Naive thymus-derived CD8-positive, alpha-beta T cell (primary cell): ENCODE measurements at regions not wholly inside any gene's neighbourhood (a gene's known extent, or its start where the extent isn't known, plus 50 kb on each side); places are given as distances from the start of the nearest gene placed in this dataset.
A peak's percentile ranks its signal among the peaks of the same experiment; 100 is the strongest.

Experiments used
- ATAC-seq, 2 donors: fragments of 150-1000 bp; cut with Tn5 transposase in 1 of 2; sonication (Bioruptor Pico), chemical (Tn5 transposase) in 1 of 2; 1 replicate in 1 of 2; 2 replicates in 1 of 2; pipeline ENCODE4 v1.10.0; 2021; ENCODE audit warnings: mild to moderate bottlenecking in 2 of 2, moderate library complexity in 2 of 2
- POLR2A ChIA-PET: fragments of 350-600 bp; sonication (Branson Sonifier 250); formaldehyde crosslinking; loops from one replicate; lab custom pipeline; 2021; ENCODE audit warnings: antibody characterized with exemption; lab: Charles Lee
- DNase-seq, 10 donors: peaks; one replicate each; pipeline versions ENCODE4 v3.0.0 to v3.0.0-alpha.2; 2020 to 2022
- H3K27ac Mint-ChIP-seq, 10 donors: one replicate each; pipeline ENCODE4 v1.8.0; 2020 to 2022; ENCODE audit warnings: mild to moderate bottlenecking in 10 of 10, mixed read lengths in 10 of 10, moderate library complexity in 4 of 10, inconsistent platforms in 1 of 10
- H3K27me3 Mint-ChIP-seq, 5 donors: one replicate each; pipeline ENCODE4 v1.8.0; 2021 to 2022; ENCODE audit warnings: mixed read lengths in 5 of 5
- H3K36me3 Mint-ChIP-seq, 3 donors: one replicate each; pipeline ENCODE4 v1.8.0; 2020 to 2022; ENCODE audit warnings: mixed read lengths in 3 of 3, mild to moderate bottlenecking in 2 of 3, inconsistent platforms in 1 of 3
- H3K4me1 Mint-ChIP-seq, 4 donors: one replicate each; pipeline ENCODE4 v1.8.0; 2021 to 2022; ENCODE audit warnings: mixed read lengths in 4 of 4
- H3K4me3 Mint-ChIP-seq, 10 donors: one replicate each; pipeline ENCODE4 v1.8.0; 2020 to 2022; ENCODE audit warnings: mild to moderate bottlenecking in 10 of 10, mixed read lengths in 10 of 10, moderate library complexity in 6 of 10, inconsistent platforms in 1 of 10
- H3K9me3 Mint-ChIP-seq, 9 donors: one replicate each; pipeline ENCODE4 v1.8.0; 2020 to 2022; ENCODE audit warnings: mixed read lengths in 9 of 9, mild to moderate bottlenecking in 3 of 9, inconsistent platforms in 1 of 9, moderate library complexity in 1 of 9

GRCh38 chr3:24829629-24830229 lies 335.1 kb upstream of the THRB start:
- H3K27me3 Mint-ChIP-seq = peaks cover 9 to 46% (median 40%) of the 10 kb centered on the region in 5 donors
- ATAC-seq (no peak), DNase-seq (no peak)
- no peak overlapping the region for H3K27ac Mint-ChIP-seq
- POLR2A ChIA-PET = no interaction called here
- peaks cover 0 to 18% (median 3%) of the 10 kb centered on the region in 9 donors for H3K9me3 Mint-ChIP-seq
- peaks cover 0 to 2% (median under 1%) of the 10 kb centered on the region in 4 donors for H3K4me1 Mint-ChIP-seq
- peaks cover 0 to 4% (median 0%) of the 10 kb centered on the region in 3 donors for H3K36me3 Mint-ChIP-seq
- peak overlapping the region in 1 of 10 donors; percentile 8 for H3K4me3 Mint-ChIP-seq

DNA sequence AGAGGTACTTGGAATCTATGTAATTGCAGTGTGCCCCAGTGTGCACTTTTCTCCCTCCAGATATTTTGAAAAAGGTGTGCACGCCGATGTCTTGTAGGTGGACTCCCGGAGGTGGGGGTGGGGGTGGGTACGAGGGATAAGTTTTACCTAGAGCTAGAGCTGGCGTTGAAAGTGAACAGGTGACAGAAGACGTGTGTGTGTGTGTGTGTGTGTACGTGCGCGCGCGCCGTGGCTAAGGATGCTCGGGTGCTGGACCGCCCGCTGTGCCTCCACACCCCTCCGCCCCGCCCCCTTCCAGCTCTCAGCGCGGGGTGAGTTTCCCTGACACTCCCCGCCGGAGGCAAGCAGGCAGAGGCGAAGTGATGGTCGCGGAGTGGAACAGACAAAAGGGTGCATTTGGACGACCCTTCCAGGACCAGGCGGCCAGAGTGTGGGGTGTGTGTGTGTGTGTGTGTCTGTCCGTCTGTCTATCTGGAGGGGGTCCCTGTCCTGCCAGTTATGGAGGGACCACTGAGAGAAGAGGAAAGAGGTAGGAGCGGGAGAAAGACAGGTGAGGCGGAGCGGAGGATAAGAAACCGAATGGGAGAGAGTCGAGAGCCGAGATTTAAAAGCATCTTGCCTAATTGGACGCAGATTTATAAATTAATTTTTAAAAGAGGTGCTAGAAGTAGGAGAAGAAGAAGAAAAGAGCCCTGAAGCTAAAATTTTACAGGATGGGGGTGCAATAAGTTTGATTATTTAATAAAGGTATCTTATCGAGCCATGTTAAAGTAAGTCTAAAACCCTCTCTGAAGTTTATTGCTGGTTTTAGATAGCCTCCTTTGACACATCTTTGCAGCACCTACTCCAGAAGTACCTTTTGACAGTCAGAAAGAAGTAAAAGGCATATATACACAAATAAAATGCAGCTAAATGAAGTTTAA lies 335.8 kb upstream of the THRB start:
- POLR2A ChIA-PET = no interaction called here
- no peak for DNase-seq
- no peak overlapping the region for H3K4me3 Mint-ChIP-seq

GRCh38 chr3:24831221-24831620 lies 336.6 kb upstream of the THRB start:
- ATAC-seq = no peak
- Mint-ChIP-seq H3K27ac (no peak overlapping the region), H3K4me3 (no peak overlapping the region), H3K27me3 (peaks cover 9 to 42% (median 40%) of the 10 kb centered on the region in 5 donors), H3K36me3 (peaks cover 0 to 4% (median 0%) of the 10 kb centered on the region in 3 donors), H3K4me1 (peaks cover 0 to 2% (median under 1%) of the 10 kb centered on the region in 4 donors), H3K9me3 (peaks cover 0 to 18% (median 4%) of the 10 kb centered on the region in 9 donors)
- DNase-seq = no peak
- POLR2A ChIA-PET = no interaction called here

More for the DNA sequence above, 335.8 kb upstream of the THRB start:
- ATAC-seq = no peak
- Mint-ChIP-seq H3K4me1 (peaks cover 0 to 2% (median under 1%) of the 10 kb centered on the region in 4 donors), H3K27me3 (peaks cover 9 to 42% (median 40%) of the 10 kb centered on the region in 5 donors), H3K27ac (no peak overlapping the region), H3K36me3 (peaks cover 0 to 4% (median 0%) of the 10 kb centered on the region in 3 donors), H3K9me3 (peaks cover 0 to 18% (median 4%) of the 10 kb centered on the region in 9 donors)

DNA sequence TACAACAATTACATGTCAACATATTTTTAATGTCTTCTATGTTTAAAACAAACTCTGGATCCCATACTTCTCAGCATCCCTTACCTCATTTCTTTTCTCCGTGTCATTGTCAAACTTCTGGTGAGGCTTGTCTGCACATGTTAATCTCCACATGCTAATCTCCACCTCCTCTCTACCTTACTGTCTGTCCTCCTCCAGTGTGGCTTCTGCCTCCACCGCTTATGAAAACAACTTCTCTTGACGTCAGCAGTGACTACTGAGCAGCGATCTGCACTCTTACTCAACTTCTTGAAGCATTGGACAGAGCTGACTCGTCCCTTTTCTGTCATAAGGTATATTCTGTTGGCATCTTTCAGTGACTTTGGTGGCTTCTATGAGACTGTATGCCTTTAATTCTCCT lies 338.2 kb upstream of the THRB start:
- peaks cover 0 to 13% (median 4%) of the 10 kb centered on the region in 9 donors for H3K9me3 Mint-ChIP-seq
- no peak for ATAC-seq
- H3K27me3 Mint-ChIP-seq = peaks cover 7 to 31% (median 27%) of the 10 kb centered on the region in 5 donors
- peaks cover 0 to 2% (median under 1%) of the 10 kb centered on the region in 4 donors for H3K4me1 Mint-ChIP-seq
- POLR2A ChIA-PET = no interaction called here
- no peak overlapping the region for H3K27ac Mint-ChIP-seq
- H3K36me3 Mint-ChIP-seq = peaks cover 0 to 4% (median 0%) of the 10 kb centered on the region in 3 donors
- H3K4me3 Mint-ChIP-seq = no peak overlapping the region
- no peak for DNase-seq

DNA sequence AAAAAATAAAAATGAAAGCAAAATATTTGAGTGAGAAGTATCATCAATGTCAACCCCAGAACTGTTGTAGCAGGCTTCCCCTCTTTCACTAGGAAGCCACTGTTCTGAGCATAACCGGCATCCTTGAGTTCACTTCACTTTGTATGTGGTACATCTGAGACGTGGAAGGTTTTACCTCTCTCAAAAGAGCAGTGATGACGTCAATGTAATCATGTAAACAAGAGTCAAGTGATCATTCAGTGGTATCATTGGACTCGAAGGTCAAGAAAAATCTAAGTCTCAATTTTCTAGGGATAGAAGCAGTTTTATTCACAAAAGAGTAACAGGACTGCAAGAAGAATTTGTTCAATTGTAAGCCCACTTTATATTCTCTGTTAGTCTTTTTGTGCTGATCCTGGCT lies 339.8 kb upstream of the THRB start:
- peaks cover 0 to 4% (median 0%) of the 10 kb centered on the region in 3 donors for H3K36me3 Mint-ChIP-seq
- H3K4me3 Mint-ChIP-seq = no peak overlapping the region
- no peak overlapping the region for H3K27ac Mint-ChIP-seq
- peaks cover 0 to 6% (median 4%) of the 10 kb centered on the region in 9 donors for H3K9me3 Mint-ChIP-seq
- ATAC-seq (no peak), DNase-seq (no peak)
- POLR2A ChIA-PET = no interaction called here
- peaks cover 0 to 2% (median 0%) of the 10 kb centered on the region in 4 donors for H3K4me1 Mint-ChIP-seq
- peaks cover 0 to 21% (median 16%) of the 10 kb centered on the region in 5 donors for H3K27me3 Mint-ChIP-seq

DNA sequence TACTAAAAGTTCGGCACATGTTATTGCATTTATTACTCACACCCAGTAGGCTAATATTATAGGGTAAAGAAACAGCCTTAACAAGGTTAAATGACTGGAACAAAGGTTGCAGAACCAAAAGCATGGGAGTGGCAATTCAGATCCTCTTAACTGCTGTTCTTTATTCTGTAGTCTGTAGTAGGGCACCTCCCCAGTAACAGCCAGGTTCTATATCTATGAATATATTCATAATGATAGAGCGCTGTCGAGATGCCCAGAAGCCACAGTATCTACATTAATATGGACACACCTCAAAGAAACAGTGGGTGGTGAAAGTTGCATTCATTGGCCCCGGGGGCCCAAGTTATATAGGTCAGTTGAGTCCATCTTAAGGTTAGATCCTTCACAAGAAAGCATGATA lies 340.9 kb upstream of the THRB start:
- Mint-ChIP-seq H3K27me3 (peaks cover 0 to 14% (median 5%) of the 10 kb centered on the region in 5 donors), H3K27ac (no peak overlapping the region), H3K4me3 (no peak overlapping the region), H3K36me3 (no peaks in the 10 kb centered on the region), H3K9me3 (peaks cover 0 to 6% (median 3%) of the 10 kb centered on the region in 9 donors), H3K4me1 (no peaks in the 10 kb centered on the region)
- ATAC-seq = no peak
- DNase-seq = no peak
- POLR2A ChIA-PET = no interaction called here

DNA sequence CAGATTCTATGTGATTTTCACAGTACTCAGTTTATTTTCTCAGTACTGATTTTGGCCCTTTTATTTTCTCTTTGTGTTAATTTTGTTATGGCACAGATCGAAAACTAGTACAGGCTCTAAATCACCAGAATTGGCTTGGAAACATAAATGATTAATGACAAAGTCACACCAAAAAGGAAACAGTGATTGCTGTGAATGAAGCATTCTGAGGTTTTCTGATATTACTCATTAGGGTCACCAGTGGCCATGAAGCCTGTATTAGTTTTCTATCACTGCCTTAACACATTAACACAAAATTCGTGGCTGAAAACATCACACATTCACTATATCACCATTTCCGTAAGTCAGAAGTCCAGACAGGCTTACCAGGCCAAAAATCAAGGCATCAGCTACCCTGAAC lies 343.0 kb upstream of the THRB start:
- Mint-ChIP-seq H3K27me3 (peaks cover 0 to 10% (median 1%) of the 10 kb centered on the region in 5 donors), H3K4me3 (no peak overlapping the region), H3K9me3 (peaks cover 0 to 6% (median 4%) of the 10 kb centered on the region in 9 donors), H3K4me1 (no peaks in the 10 kb centered on the region), H3K27ac (no peak overlapping the region), H3K36me3 (no peaks in the 10 kb centered on the region)
- DNase-seq (no peak), ATAC-seq (no peak)
- POLR2A ChIA-PET = no interaction called here

GRCh38 chr3:24838533-24838932 lies 343.9 kb upstream of the THRB start:
- POLR2A ChIA-PET = no interaction called here

GRCh38 chr3:24843955-24844354 lies 349.3 kb upstream of the THRB start:
- Mint-ChIP-seq H3K4me1 (no peaks in the 10 kb centered on the region), H3K4me3 (no peak overlapping the region), H3K27ac (no peak overlapping the region), H3K27me3 (peaks cover 0 to 1% (median 0%) of the 10 kb centered on the region in 5 donors), H3K9me3 (peaks cover 0 to 12% (median 3%) of the 10 kb centered on the region in 9 donors), H3K36me3 (no peaks in the 10 kb centered on the region)
- ATAC-seq = no peak
- POLR2A ChIA-PET = no interaction called here
- DNase-seq = no peak

More at GRCh38 chr3:24838533-24838932, 343.9 kb upstream of the THRB start:
- H3K27ac Mint-ChIP-seq = no peak overlapping the region
- ATAC-seq (no peak), DNase-seq (no peak)
- peaks cover 0 to 2% (median 1%) of the 10 kb centered on the region in 5 donors for H3K27me3 Mint-ChIP-seq
- H3K9me3 Mint-ChIP-seq = peaks cover 0 to 5% (median 2%) of the 10 kb centered on the region in 9 donors
- H3K4me1 Mint-ChIP-seq = no peaks in the 10 kb centered on the region
- H3K4me3 Mint-ChIP-seq = no peak overlapping the region
- H3K36me3 Mint-ChIP-seq = no peaks in the 10 kb centered on the region

GRCh38 chr3:24845524-24846155 lies 351.0 kb upstream of the THRB start:
- ATAC-seq (no peak), DNase-seq (no peak)
- H3K4me3 Mint-ChIP-seq = no peak overlapping the region
- H3K9me3 Mint-ChIP-seq = peaks cover 0 to 12% (median 5%) of the 10 kb centered on the region in 9 donors
- POLR2A ChIA-PET = no interaction called here
- no peaks in the 10 kb centered on the region for H3K36me3 Mint-ChIP-seq
- H3K4me1 Mint-ChIP-seq = no peaks in the 10 kb centered on the region
- H3K27me3 Mint-ChIP-seq = peaks cover 0 to 1% (median 0%) of the 10 kb centered on the region in 5 donors
- H3K27ac Mint-ChIP-seq = no peak overlapping the region

DNA sequence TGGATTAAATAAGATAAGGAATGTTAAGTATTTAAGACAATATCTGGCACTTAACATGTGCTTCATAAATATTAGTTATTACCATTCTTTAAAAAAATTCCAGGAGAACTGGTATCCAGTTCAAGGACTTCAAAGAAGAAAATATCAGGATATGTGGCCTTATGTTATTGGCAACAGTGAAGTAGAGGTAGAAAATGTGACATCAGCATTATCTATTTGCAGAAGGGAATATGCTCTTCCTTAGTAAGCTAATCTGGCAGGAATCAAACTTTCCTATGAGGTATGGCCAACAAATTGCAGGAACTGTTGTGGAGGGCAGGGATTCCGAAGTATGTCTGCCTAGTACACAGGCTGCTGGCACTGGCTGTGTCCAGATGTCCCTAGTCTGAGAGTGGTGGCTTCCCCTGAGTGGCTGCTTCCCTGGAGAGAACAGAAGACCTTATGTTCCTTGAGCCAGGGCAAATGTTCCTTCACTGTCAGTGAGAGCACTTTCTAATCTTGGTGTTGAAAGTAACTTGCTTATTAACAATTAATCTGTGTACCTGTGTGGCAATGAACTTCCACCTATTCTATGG lies 351.7 kb upstream of the THRB start:
- POLR2A ChIA-PET = no interaction called here
- peaks cover 0 to 1% (median 0%) of the 10 kb centered on the region in 5 donors for H3K27me3 Mint-ChIP-seq
- peaks cover 0 to 13% (median 5%) of the 10 kb centered on the region in 9 donors for H3K9me3 Mint-ChIP-seq
- no peak overlapping the region for H3K27ac Mint-ChIP-seq
- ATAC-seq (no peak), DNase-seq (no peak)
- H3K36me3 Mint-ChIP-seq = no peaks in the 10 kb centered on the region
- no peaks in the 10 kb centered on the region for H3K4me1 Mint-ChIP-seq
- H3K4me3 Mint-ChIP-seq = no peak overlapping the region

GRCh38 chr3:24850245-24850644 lies 355.6 kb upstream of the THRB start:
- ATAC-seq = no peak
- POLR2A ChIA-PET = no interaction called here

More at GRCh38 chr3:24850245-24850644, 355.6 kb upstream of the THRB start:
- Mint-ChIP-seq H3K36me3 (no peaks in the 10 kb centered on the region), H3K27ac (no peak overlapping the region), H3K27me3 (no peaks in the 10 kb centered on the region), H3K4me1 (no peaks in the 10 kb centered on the region), H3K9me3 (peaks cover 0 to 13% (median 4%) of the 10 kb centered on the region in 9 donors), H3K4me3 (no peak overlapping the region)
- no peak for DNase-seq
